ENCODE measurements at regions not wholly inside any gene's neighbourhood (a gene's known extent, or its start where the extent isn't known, plus 50 kb on each side); places are given as distances from the start of the nearest gene placed in this dataset.
"Not testable (repeated sequence)": the region's sequence is repeated elsewhere in the genome, so short reads cannot be mapped to it uniquely, and the experiment has no call there.

- not testable (repeated sequence) for DNase-seq
Observed at GRCh38 chr21:32823296-32823695, 51.7 kb upstream of the PAXBP1 start.

GRCh38 chr21:32824950-32825349 is 53.4 kb upstream of the PAXBP1 start:
- DNase-seq: no peak

GRCh38 chr21:32826329-32827167 is 55.0 kb upstream of the PAXBP1 start:
- DNase-seq: peak; percentile 49

GRCh38 chr21:32828908-32829307 is 57.4 kb upstream of the PAXBP1 start:
- DNase-seq: no peak

GRCh38 chr21:32829504-32829903 is 57.9 kb upstream of the PAXBP1 start:
- no peak for DNase-seq

GRCh38 chr21:32831779-32832178 is 60.2 kb upstream of the PAXBP1 start:
- DNase-seq: not testable (repeated sequence)

GRCh38 chr21:32834211-32834915 is 62.8 kb upstream of the PAXBP1 start:
- no peak for DNase-seq

GRCh38 chr21:32834916-32835235 is 63.3 kb upstream of the PAXBP1 start:
- DNase-seq: no peak

- DNase-seq: no peak
Observed at GRCh38 chr21:32842146-32842545, 70.6 kb upstream of the PAXBP1 start.

- DNase-seq: no peak
Observed at GRCh38 chr21:32843561-32843960, 72.0 kb upstream of the PAXBP1 start.

- no peak for DNase-seq
Observed at GRCh38 chr21:32844076-32844475, 72.5 kb upstream of the PAXBP1 start.

- no peak for DNase-seq
Observed at GRCh38 chr21:32844653-32845436, 73.3 kb upstream of the PAXBP1 start.

GRCh38 chr21:32858628-32859027 is 87.1 kb upstream of the PAXBP1 start:
- DNase-seq: no peak

- DNase-seq: no peak
Observed at GRCh38 chr21:32860399-32860798, 88.8 kb upstream of the PAXBP1 start.

GRCh38 chr21:32861866-32862265 is 90.3 kb upstream of the PAXBP1 start:
- DNase-seq: no peak

GRCh38 chr21:32867597-32867996 is 96.0 kb upstream of the PAXBP1 start:
- DNase-seq: peak; percentile 4

GRCh38 chr21:32868631-32869454 is 97.3 kb upstream of the PAXBP1 start:
- DNase-seq: no peak

- DNase-seq: no peak
Observed at GRCh38 chr21:32869459-32869858, 97.9 kb upstream of the PAXBP1 start.

GRCh38 chr21:32876426-32876825 is 104.9 kb upstream of the PAXBP1 start:
- no peak for DNase-seq

GRCh38 chr21:32877888-32878287 is 106.3 kb upstream of the PAXBP1 start:
- DNase-seq: not testable (repeated sequence)

GRCh38 chr21:32878661-32879060 is 107.1 kb upstream of the PAXBP1 start:
- no peak for DNase-seq

- no peak for DNase-seq
Observed at GRCh38 chr21:32881458-32881857, 109.9 kb upstream of the PAXBP1 start.

- DNase-seq: no peak
Observed at GRCh38 chr21:32884062-32884461, 112.5 kb upstream of the PAXBP1 start.

Data from activated CD4-positive, alpha-beta T cell treated with anti-CD3 and anti-CD28 coated beads for 48 hours (primary cell).